Transverse colon (tissue), 4 donors: ENCODE measurements at regions not wholly inside any gene's neighbourhood (a gene's known extent, or its start where the extent isn't known, plus 50 kb on each side); places are given as distances from the start of the nearest gene placed in this dataset.

ENCODE experiments used
- POLR2AphosphoS5 ChIP-seq, 3 donors: sonication (generic); formaldehyde crosslinking; IDR thresholded peaks; one replicate each; pipeline ENCODE4 v1.6.1; 2016; ENCODE audit warnings: antibody characterized with exemption in 3 of 3
- TF ChIP-seq, protein P1 (sequence below), 5 experiments: fragments of 200-600 bp in 3 of 5; fragments of 450-650 bp in 2 of 5; sonication (generic) in 3 of 5; IDR thresholded peaks; 1 replicate in 2 of 5; 2 replicates in 3 of 5; pipeline ENCODE4 v1.5.1; 2016 to 2017; ENCODE audit warnings: antibody characterized with exemption in 5 of 5, inconsistent platforms in 3 of 5, mild to moderate bottlenecking in 2 of 5, moderate library complexity in 1 of 5

DNA sequence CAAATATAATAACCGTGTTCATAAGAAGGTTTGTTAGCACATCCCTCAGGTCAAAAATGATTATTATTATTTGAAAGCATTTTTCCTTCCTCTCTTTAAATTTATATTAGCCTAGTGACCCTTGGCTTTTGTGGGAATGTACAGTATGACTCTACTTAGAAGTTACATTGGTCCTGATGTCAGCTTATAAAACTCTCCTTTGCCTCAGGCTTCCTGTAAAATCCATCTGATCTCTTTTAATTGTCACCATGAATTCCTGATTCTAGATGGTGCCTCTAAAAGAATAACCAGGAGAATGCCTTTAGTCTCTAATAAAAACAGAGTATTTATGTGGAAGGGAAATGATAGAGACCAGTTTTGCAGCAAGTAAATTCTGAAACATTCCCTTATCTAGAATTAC, 1134.4 kb downstream of the XPNPEP1 start:
- TF ChIP-seq, protein P1, sequence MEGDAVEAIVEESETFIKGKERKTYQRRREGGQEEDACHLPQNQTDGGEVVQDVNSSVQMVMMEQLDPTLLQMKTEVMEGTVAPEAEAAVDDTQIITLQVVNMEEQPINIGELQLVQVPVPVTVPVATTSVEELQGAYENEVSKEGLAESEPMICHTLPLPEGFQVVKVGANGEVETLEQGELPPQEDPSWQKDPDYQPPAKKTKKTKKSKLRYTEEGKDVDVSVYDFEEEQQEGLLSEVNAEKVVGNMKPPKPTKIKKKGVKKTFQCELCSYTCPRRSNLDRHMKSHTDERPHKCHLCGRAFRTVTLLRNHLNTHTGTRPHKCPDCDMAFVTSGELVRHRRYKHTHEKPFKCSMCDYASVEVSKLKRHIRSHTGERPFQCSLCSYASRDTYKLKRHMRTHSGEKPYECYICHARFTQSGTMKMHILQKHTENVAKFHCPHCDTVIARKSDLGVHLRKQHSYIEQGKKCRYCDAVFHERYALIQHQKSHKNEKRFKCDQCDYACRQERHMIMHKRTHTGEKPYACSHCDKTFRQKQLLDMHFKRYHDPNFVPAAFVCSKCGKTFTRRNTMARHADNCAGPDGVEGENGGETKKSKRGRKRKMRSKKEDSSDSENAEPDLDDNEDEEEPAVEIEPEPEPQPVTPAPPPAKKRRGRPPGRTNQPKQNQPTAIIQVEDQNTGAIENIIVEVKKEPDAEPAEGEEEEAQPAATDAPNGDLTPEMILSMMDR (IDR thresholded peaks at IDR 0.05): no peak
- TF ChIP-seq POLR2AphosphoS5 (IDR thresholded peaks at IDR 0.05): no peak
